Peyer's patch (tissue), 4 donors: ENCODE measurements at regions not wholly inside any gene's neighbourhood (a gene's known extent, or its start where the extent isn't known, plus 50 kb on each side); places are given as distances from the start of the nearest gene placed in this dataset.
"Not testable (repeated sequence)": the region's sequence is repeated elsewhere in the genome, so short reads cannot be mapped to it uniquely, and the experiment has no call there.

Experiments used
- POLR2A ChIP-seq, 2 donors: fragments of 450-650 bp; IDR thresholded peaks; one replicate each; pipeline ENCODE4 v1.5.1; 2017; ENCODE audit warnings: antibody characterized with exemption in 2 of 2, mild to moderate bottlenecking in 2 of 2, moderate library complexity in 2 of 2
- TF ChIP-seq, protein P1 (sequence below), 6 experiments: fragments of 450-650 bp in 4 of 6; fragments of 200-600 bp in 2 of 6; sonication (generic) in 1 of 6; IDR thresholded peaks; one replicate each; pipeline ENCODE4 v1.5.1; 2017 to 2019; ENCODE audit warnings: antibody characterized with exemption in 6 of 6, mild to moderate bottlenecking in 3 of 6, moderate library complexity in 1 of 6

DNA sequence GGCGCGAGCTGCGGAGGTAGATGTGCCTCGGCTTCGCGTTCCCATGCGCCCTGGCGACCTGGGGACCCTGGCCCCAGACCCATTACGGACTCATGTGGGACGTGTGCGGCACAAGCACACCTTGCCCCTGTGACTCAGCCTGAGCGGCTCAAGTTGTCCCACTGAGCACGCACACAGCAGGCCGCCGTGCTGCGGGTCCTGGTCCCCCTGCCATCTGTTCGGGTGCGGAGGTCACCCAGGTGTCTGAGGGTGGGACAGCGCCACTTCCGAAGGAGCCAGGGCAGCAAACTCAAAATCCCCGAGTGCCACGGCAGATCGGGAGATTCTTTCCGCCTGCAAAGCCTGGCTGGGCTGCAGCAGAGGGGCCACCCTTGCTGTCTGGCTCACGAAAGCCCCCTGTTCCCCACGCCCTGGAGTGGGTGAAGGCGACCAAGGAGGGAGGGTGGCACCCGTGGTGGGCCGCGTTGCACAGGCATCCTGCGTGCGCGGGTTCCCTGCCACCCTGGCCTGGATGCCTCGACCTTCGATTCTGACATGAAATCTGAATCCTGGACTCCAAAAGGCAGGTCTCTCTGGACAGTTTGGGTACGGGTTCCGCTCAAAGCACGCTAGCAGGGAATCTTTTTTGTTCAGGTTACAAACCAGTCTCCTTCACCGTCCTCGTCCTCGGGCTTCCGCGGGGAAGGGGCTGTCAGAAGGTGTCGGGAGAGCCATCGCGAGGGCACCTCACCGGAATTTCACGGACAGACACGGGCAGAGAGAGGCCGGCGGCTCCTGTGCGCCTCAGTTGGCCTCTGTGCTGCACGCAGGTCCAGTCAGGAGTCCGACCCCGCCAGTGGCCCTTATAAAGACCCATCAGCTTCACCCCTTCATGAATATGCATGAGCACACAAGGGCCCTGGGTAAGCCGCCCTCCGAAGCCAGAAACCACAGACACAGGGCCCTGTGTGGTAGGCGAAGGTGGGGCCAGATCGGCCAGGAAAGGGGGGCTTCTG, 3926.8 kb upstream of the OR11H1 start:
- TF ChIP-seq POLR2A (IDR thresholded peaks at IDR 0.05), result not testable (repeated sequence)
- TF ChIP-seq, protein P1, sequence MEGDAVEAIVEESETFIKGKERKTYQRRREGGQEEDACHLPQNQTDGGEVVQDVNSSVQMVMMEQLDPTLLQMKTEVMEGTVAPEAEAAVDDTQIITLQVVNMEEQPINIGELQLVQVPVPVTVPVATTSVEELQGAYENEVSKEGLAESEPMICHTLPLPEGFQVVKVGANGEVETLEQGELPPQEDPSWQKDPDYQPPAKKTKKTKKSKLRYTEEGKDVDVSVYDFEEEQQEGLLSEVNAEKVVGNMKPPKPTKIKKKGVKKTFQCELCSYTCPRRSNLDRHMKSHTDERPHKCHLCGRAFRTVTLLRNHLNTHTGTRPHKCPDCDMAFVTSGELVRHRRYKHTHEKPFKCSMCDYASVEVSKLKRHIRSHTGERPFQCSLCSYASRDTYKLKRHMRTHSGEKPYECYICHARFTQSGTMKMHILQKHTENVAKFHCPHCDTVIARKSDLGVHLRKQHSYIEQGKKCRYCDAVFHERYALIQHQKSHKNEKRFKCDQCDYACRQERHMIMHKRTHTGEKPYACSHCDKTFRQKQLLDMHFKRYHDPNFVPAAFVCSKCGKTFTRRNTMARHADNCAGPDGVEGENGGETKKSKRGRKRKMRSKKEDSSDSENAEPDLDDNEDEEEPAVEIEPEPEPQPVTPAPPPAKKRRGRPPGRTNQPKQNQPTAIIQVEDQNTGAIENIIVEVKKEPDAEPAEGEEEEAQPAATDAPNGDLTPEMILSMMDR (IDR thresholded peaks at IDR 0.05), result not testable (repeated sequence)
